A549 (cell line): ENCODE measurements at regions not wholly inside any gene's neighbourhood (a gene's known extent, or its start where the extent isn't known, plus 50 kb on each side); places are given as distances from the start of the nearest gene placed in this dataset.

Experiments
- ATAC-seq, 2 experiments: fragments of 200-7000 bp in 1 of 2; fragments of >200 bp in 1 of 2; cut with Nextera tagmentation in 1 of 2; cut with Tn5 transposase in 1 of 2; 3 replicates each; pipeline versions ENCODE4 v1.8.0 to v1.9.1; 2018 to 2020; ENCODE audit warnings: mild to moderate bottlenecking in 1 of 2, moderate library complexity in 1 of 2
- CTCF ChIA-PET: fragments of 300-600 bp; sonication (Branson Sonifier 250); formaldehyde crosslinking; extraction: SDS; loops from one replicate; lab custom pipeline; 2021; ENCODE audit warnings: antibody characterized with exemption, inconsistent platforms; lab: Yijun Ruan, JAX
- POLR2A ChIA-PET: fragments of 350-600 bp; formaldehyde crosslinking; extraction: SDS; loops from one replicate; lab custom pipeline; 2021; ENCODE audit warnings: antibody characterized with exemption, inconsistent platforms; lab: Yijun Ruan, JAX
- DNase-seq, 2 experiments: peaks; one replicate each; pipeline versions ENCODE4 v3.0.0 to v3.0.0-alpha.2; 2011 to 2016; ENCODE audit warnings: low read depth in 1 of 2, low spot score in 1 of 2
- FAIRE-seq: peaks from 2 replicates; lab custom pipeline; 2011; peaks lifted over from hg19 to GRCh38; lab: Jason Lieb, UNC
- H3K27ac ChIP-seq, 2 experiments: fragments of >200 bp; sonication (Bioruptor Twin); formaldehyde crosslinking; 3 replicates each; pipeline ENCODE4 v1.5.1; 2016 to 2017
- H3K4me1 ChIP-seq: fragments of >200 bp; sonication (Bioruptor Twin); formaldehyde crosslinking; 3 replicates; pipeline ENCODE4 v1.6.1; 2016
- H3K4me2 ChIP-seq: fragments of >200 bp; sonication (Bioruptor Twin); formaldehyde crosslinking; 3 replicates; pipeline ENCODE4 v1.6.1; 2016
- H3K4me3 ChIP-seq: fragments of >200 bp; sonication (Bioruptor Twin); formaldehyde crosslinking; 3 replicates; pipeline ENCODE4 v1.5.1; 2016
- H3K9me3 ChIP-seq: fragments of >200 bp; sonication (Bioruptor Twin); formaldehyde crosslinking; 3 replicates; pipeline ENCODE4 v1.6.1; 2016
- BHLHE40 ChIP-seq: IDR thresholded peaks from 2 replicates; pipeline ENCODE4 v1.6.1; 2012; ENCODE audit warnings: low read depth, low read length, inconsistent platforms
- CEBPB ChIP-seq, 2 experiments: fragments of >200 bp in 1 of 2; sonication (Bioruptor Twin) in 1 of 2; formaldehyde crosslinking in 1 of 2; IDR thresholded peaks; 2 replicates each; pipeline ENCODE4 v1.6.1; 2012 to 2016
- CHD2 ChIP-seq: fragments of 150-350 bp; IDR thresholded peaks from 2 replicates; pipeline ENCODE4 v1.6.1; 2014; ENCODE audit warnings: low read length; ENCODE audit not compliant: partially characterized antibody
- CHD4 ChIP-seq: fragments of 200-600 bp; sonication (generic); IDR thresholded peaks from 2 replicates; pipeline ENCODE4 v1.6.1; 2016; ENCODE audit warnings: antibody characterized with exemption, mild to moderate bottlenecking, borderline replicate concordance
- CTCF ChIP-seq: fragments of >200 bp; sonication (Bioruptor Twin); formaldehyde crosslinking; IDR thresholded peaks from 3 replicates; pipeline ENCODE4 v1.5.1; 2016
- FOSB ChIP-seq: fragments of 250-450 bp; sonication (Bioruptor Pico); IDR thresholded peaks from 2 replicates; pipeline ENCODE4 v1.5.0; 2020; ENCODE audit warnings: mild to moderate bottlenecking, moderate library complexity
- FOSL2 ChIP-seq, 2 experiments: fragments of 450-650 bp in 1 of 2; fragments of >200 bp in 1 of 2; sonication (Bioruptor Twin) in 1 of 2; formaldehyde crosslinking; IDR thresholded peaks; 2 replicates each; pipeline versions ENCODE4 v1.5.0 to v1.6.1; 2016 to 2020; ENCODE audit warnings: mild to moderate bottlenecking in 1 of 2, moderate library complexity in 1 of 2
- GATA3 ChIP-seq: IDR thresholded peaks from 2 replicates; pipeline ENCODE4 v1.6.1; 2012; ENCODE audit warnings: borderline replicate concordance
- HDAC2 ChIP-seq: fragments of 200-600 bp; sonication (generic); IDR thresholded peaks from 2 replicates; pipeline ENCODE4 v1.6.1; 2016
- HES2 ChIP-seq: fragments of >200 bp; sonication (Bioruptor Twin); formaldehyde crosslinking; IDR thresholded peaks from 2 replicates; pipeline ENCODE4 v1.6.1; 2016
- HOXA7 ChIP-seq: fragments of 250-450 bp; sonication (Bioruptor Pico); IDR thresholded peaks from 2 replicates; pipeline ENCODE4 v1.5.0; 2020; ENCODE audit warnings: mild to moderate bottlenecking, moderate library complexity
- HOXB13 ChIP-seq: fragments of 250-450 bp; sonication (Bioruptor Pico); IDR thresholded peaks from 2 replicates; pipeline ENCODE4 v1.5.0; 2020; ENCODE audit warnings: low read depth, mild to moderate bottlenecking, moderate library complexity
- JUN ChIP-seq, 2 experiments: fragments of >200 bp; sonication (Bioruptor Twin); formaldehyde crosslinking; IDR thresholded peaks; 2 replicates in 1 of 2; 3 replicates in 1 of 2; pipeline ENCODE4 v1.6.1; 2016 to 2017
- JUNB ChIP-seq: fragments of >200 bp; sonication (Bioruptor Twin); formaldehyde crosslinking; IDR thresholded peaks from 2 replicates; pipeline ENCODE4 v1.6.1; 2016
- KDM1A ChIP-seq: fragments of 200-600 bp; sonication (generic); IDR thresholded peaks from 2 replicates; pipeline ENCODE4 v1.6.1; 2016; ENCODE audit warnings: low read depth, mild to moderate bottlenecking
- KDM5A ChIP-seq: fragments of 200-600 bp; sonication (generic); IDR thresholded peaks from 2 replicates; pipeline ENCODE4 v1.6.1; 2016; ENCODE audit warnings: antibody characterized with exemption, mild to moderate bottlenecking
- MAZ ChIP-seq: fragments of 150-350 bp; IDR thresholded peaks from 2 replicates; pipeline ENCODE4 v1.6.1; 2014; ENCODE audit warnings: antibody characterized with exemption, low read depth, low read length, borderline replicate concordance
- MYC ChIP-seq: IDR thresholded peaks from 2 replicates; pipeline ENCODE4 v1.6.1; 2012; ENCODE audit warnings: mild to moderate bottlenecking, inconsistent platforms, low read length, improper control_type of control experiment, borderline replicate concordance
- NR3C1 ChIP-seq: fragments of >200 bp; sonication (Bioruptor Twin); formaldehyde crosslinking; IDR thresholded peaks from 3 replicates; pipeline ENCODE4 v1.6.1; 2017
- PBX3 ChIP-seq: IDR thresholded peaks from 2 replicates; pipeline ENCODE4 v1.6.1; 2012
- PHF8 ChIP-seq: fragments of 200-600 bp; sonication (generic); IDR thresholded peaks from 2 replicates; pipeline ENCODE4 v1.6.1; 2016; ENCODE audit warnings: low read depth, mild to moderate bottlenecking, antibody characterized with exemption, moderate library complexity, borderline replicate concordance
- RAD21 ChIP-seq, 2 experiments: fragments of >200 bp in 1 of 2; sonication (Bioruptor Twin) in 1 of 2; formaldehyde crosslinking in 1 of 2; IDR thresholded peaks in 1 of 2; conservative IDR thresholded peaks in 1 of 2; 2 replicates in 1 of 2; 3 replicates in 1 of 2; pipeline ENCODE4 v1.6.1; 2012 to 2018; ENCODE audit warnings: inconsistent platforms in 1 of 2
- REST ChIP-seq: fragments of 200-600 bp; sonication (generic); IDR thresholded peaks from 2 replicates; pipeline ENCODE4 v1.6.1; 2016; ENCODE audit warnings: antibody characterized with exemption, mild to moderate bottlenecking, moderate library complexity
- RFX5 ChIP-seq: fragments of 450-650 bp; IDR thresholded peaks from 2 replicates; pipeline ENCODE4 v1.7.1; 2014; ENCODE audit warnings: antibody characterized with exemption, mild to moderate bottlenecking, moderate library complexity
- RNF2 ChIP-seq: fragments of 200-600 bp; sonication (generic); IDR thresholded peaks from 2 replicates; pipeline ENCODE4 v1.6.1; 2016; ENCODE audit warnings: low read depth, mild to moderate bottlenecking, antibody characterized with exemption, moderate library complexity, borderline replicate concordance
- SMC3 ChIP-seq: fragments of >200 bp; sonication (Bioruptor Twin); formaldehyde crosslinking; IDR thresholded peaks from 3 replicates; pipeline ENCODE4 v1.6.1; 2018; ENCODE audit warnings: inconsistent platforms
- TFCP2L1 ChIP-seq: fragments of 250-450 bp; sonication (Bioruptor Pico); IDR thresholded peaks from 2 replicates; pipeline ENCODE4 v1.5.0; 2021; ENCODE audit warnings: mild to moderate bottlenecking
- TP53 ChIP-seq: fragments of 250-450 bp; sonication (Bioruptor Pico); IDR thresholded peaks from 2 replicates; pipeline ENCODE4 v1.5.0; 2021; ENCODE audit warnings: mild to moderate bottlenecking, moderate library complexity
- USF2 ChIP-seq: fragments of 450-650 bp; IDR thresholded peaks from 2 replicates; pipeline ENCODE4 v1.6.1; 2014; ENCODE audit warnings: antibody characterized with exemption
- ZC3H11A ChIP-seq: fragments of 450-650 bp; IDR thresholded peaks from 2 replicates; pipeline ENCODE4 v1.6.1; 2014; ENCODE audit warnings: antibody characterized with exemption, mild to moderate bottlenecking
- ZNF302 ChIP-seq: fragments of 250-450 bp; sonication (Bioruptor Pico); IDR thresholded peaks from 2 replicates; pipeline ENCODE4 v1.9.0; 2021; ENCODE audit warnings: inconsistent platforms, mild to moderate bottlenecking, moderate library complexity
- WGBS: methylation state at CpG from one replicate; pipeline ENCODE4 v1.1.6; 2017; ENCODE audit errors: missing lambda C conversion rate; 5-methylcytosine and 5-hydroxymethylcytosine counted together

- no peak for DNase-seq
- no peak for TF ChIP-seq CHD4
- TF ChIP-seq REST: no peak
- TF ChIP-seq HOXA7 (CRISPR knock-in tag): no peak
- no peak overlapping the region for H3K4me3 ChIP-seq
- ATAC-seq: no peak
- ChIA-PET POLR2A (no interaction called here), CTCF (no interaction called here)
- H3K4me1 ChIP-seq: peaks cover 13% of the 10 kb centered on the region
- peak overlapping the region; percentile 3; the same call in 1 of the 3 replicates for H3K4me2 ChIP-seq
- FAIRE-seq: no peak
- peaks cover 11% of the 10 kb centered on the region; the same call in 1 of the 3 replicates for H3K9me3 ChIP-seq
- WGBS: 8% methylated on average over 2 of the region's 2 CpGs
- H3K27ac ChIP-seq: no peak overlapping the region
Measured at GRCh38 chr17:13421581-13422130, 180.1 kb downstream of the HS3ST3A1 start.

- DNase-seq (peak in 1 of 2 experiments; percentile 51), ATAC-seq (peak; percentile 47 to 74), FAIRE-seq (no peak)
- ChIA-PET POLR2A (no interaction called here), CTCF (no interaction called here)
- Histone ChIP-seq H3K4me3 (no peak overlapping the region), H3K4me2 (peak overlapping the region; percentile 35; the same call in 2 of the 3 replicates), H3K4me1 (peaks cover 13% of the 10 kb centered on the region), H3K9me3 (peaks cover 11% of the 10 kb centered on the region; the same call in 1 of the 3 replicates), H3K27ac (peak overlapping the region in 1 of 2 experiments; percentile 64; a peak in 3 of 6 replicates)
- WGBS: 1% methylated on average over 2 of the region's 2 CpGs
- TF ChIP-seq PBX3 (no peak), BHLHE40 (no peak), MYC (0 out of 2 replicates have a peak, but pooled peaks have one; percentile 28), RAD21 (conservative IDR thresholded peaks at IDR 0.05 in 1 of 2, IDR thresholded peaks at IDR 0.05 in 1 of 2) (no peak), PHF8 (no peak), CHD4 (no peak), CTCF (no peak), TFCP2L1 (CRISPR knock-in tag) (no peak), TP53 (CRISPR knock-in tag) (no peak), SMC3 (no peak), KDM5A (no peak), JUNB (peak; percentile 82), MAZ (no peak), ZNF302 (CRISPR knock-in tag) (no peak), CEBPB (IDR thresholded peaks at IDR 0.05) (peak; percentile 94 to 96), USF2 (no peak), RNF2 (no peak), HOXB13 (CRISPR knock-in tag) (no peak), ZC3H11A (no peak), NR3C1 (no peak), HES2 (peak; percentile 96), GATA3 (no peak), JUN (IDR thresholded peaks at IDR 0.05) (peak; percentile 24 to 60; a peak in 3 of 5 replicates), FOSL2 (IDR thresholded peaks at IDR 0.05) (peak; percentile 85), FOSL2 (CRISPR knock-in tag; IDR thresholded peaks at IDR 0.05) (peak; percentile 87), CHD2 (no peak), FOSB (CRISPR knock-in tag) (no peak), HDAC2 (no peak), KDM1A (no peak), RFX5 (no peak)
Measured at GRCh38 chr17:13420878-13421277, 180.9 kb downstream of the HS3ST3A1 start.
